Activated CD4-positive, alpha-beta T cell treated with anti-CD3 and anti-CD28 coated beads, Interleukin-2, Interleukin-6, amounts not matched to agents 100 ng/mL and 50 ng/mL, durations not matched to agents 16 hours and 8 hours (primary cell): ENCODE measurements at regions not wholly inside any gene's neighbourhood (a gene's known extent, or its start where the extent isn't known, plus 50 kb on each side); places are given as distances from the start of the nearest gene placed in this dataset.
"Not testable (repeated sequence)": the region's sequence is repeated elsewhere in the genome, so short reads cannot be mapped to it uniquely, and the experiment has no call there.

Source experiments
- DNase-seq: peaks from one replicate; pipeline ENCODE4 v3.0.0-alpha.2; 2020

DNA sequence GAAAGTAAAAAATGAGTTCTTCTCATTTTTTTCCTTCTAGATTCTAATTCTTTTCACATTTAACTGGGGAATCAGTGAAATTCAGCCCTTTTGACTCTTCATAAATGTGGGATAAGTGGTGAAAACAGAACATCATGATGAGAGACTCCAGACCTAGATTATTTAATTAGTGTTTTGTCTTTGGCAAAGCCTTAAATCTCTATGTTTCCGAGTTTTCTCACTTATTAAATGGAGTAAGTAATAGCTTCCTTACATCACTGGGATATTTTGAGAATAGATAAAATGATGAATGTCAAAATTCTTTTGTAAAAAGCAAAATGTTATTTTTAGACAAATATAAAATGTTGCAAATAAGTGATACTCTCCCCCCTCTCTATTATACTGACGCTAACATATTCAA, 468.6 kb upstream of the ARRDC3 start:
- DNase-seq = no peak

DNA sequence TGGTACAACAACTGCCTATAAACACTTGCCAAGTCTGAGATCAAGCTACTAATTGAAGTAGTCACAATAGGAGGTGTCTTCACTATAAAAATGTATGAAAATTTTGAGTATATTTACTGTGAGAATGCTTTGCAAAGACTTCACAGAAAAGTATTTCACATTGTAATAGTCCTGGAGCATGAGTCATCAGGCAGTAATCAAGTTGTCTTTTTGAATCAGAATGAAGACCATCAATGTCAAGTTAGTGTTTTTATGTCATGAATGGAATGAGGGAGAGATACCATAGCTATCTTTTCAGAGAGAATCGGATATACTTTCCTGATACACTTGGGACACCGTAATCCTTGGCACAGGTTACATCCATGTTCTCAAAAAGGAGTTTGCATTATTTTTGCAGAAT, 466.9 kb upstream of the ARRDC3 start:
- DNase-seq = no peak

DNA sequence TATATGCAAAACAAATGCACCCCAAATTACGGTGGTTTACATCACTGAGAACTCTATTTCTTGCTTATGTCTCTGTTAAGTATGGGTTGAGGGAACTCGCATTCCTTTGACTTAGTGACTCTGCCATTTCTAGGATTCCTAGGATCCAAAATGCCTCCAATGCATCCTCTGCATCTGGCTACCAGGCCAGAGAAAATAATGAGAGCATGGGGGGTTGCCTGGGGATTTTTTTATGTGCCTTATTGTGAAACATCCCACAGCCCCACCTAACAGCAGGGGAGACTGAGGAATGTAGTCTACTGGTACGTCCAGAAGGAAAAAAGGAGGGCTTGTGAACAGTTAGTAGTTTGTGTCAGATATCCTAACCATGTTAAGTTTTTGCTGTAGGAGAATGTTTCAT, 466.0 kb upstream of the ARRDC3 start:
- no peak for DNase-seq

DNA sequence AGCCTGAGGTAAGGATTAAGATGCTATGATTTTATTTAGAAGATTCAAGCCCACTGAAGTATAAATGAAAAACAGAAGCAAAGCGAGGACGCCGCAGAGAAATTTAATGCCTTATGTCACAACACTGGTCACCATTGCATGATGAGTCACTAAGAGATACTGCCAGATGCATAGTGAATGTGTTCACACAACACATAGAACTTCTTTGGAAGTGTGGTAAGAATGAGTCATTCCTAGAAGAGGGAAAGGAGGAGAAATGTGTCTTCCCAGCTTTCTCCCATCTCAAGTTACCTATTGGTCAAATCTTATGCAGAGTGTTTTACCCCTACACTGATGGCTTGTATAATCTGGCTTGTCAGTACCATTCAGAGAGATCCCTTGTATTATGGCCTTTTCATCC, 465.3 kb upstream of the ARRDC3 start:
- no peak for DNase-seq

DNA sequence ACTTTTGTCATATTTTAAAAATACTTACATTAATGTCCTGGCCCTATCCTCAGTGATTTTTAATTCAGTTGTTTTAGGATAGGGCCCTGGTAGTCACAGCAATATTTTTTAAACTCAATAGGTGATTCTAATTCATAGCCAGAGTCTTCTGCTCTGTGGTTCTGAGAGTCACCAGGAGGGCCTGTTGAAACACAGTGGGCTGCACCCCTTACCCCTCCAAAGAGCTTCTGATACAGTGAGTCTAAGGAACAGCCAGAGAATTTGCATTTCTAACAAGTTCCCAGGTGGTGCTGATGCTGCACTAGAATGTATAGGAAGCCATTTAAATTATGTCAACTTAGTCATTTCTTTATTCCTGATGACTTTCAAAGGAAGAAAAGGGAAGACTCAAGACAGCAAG, 458.3 kb upstream of the ARRDC3 start:
- DNase-seq = no peak

DNA sequence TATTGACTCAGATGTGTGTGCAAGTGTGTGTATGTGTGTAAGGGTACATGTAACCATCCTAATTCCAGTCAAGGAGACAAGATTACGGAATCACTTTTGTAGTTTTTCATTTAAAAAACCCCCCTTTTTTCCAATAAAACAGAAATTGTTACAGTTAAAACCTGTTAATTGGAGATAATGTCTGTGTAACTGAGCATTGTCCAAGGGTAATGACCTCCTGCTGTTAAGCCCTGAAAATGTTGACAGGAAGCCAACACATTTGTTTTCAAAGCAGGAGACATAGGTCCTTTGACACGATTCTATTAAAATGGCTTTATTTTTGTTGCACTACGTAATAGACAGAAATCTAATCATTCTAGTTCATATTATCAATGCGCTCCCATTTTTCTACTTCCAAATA, 457.3 kb upstream of the ARRDC3 start:
- no peak for DNase-seq

DNA sequence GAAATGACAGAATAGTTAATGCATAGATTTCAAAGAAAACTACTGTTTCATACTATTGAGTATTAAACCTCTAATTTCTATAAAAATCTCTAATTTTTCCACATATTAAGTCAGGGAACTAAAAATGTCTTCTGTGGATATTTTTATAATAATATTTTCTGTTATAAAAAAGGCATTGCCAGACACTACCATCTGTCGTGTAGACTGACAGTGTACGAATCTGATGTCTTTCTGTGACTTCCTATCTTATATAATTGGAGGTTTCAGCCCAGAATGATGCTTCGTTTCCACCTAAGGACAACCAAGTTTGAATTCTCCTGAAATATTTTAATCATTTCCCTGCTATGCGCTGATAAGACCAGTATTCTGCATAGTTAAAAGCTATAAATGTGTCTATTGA, 456.6 kb upstream of the ARRDC3 start:
- no peak for DNase-seq

DNA sequence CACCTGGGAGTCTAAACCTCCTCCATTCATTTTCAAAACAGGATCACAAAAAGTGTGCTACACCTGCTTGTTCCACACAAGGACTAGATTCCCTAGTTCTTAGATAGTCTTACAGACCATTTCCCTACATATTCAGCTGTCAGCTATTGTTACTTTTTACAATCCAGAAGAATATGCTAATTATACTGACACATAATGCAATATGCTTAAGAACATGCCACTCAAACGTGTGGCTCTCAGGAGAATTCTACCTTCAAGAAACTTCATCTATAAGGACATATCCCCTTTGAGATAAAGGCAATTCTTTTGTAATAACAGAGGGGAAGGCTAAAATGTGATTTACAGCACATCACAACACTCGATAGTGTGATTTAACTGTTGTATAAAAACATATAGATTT, 456.1 kb upstream of the ARRDC3 start:
- no peak for DNase-seq

DNA sequence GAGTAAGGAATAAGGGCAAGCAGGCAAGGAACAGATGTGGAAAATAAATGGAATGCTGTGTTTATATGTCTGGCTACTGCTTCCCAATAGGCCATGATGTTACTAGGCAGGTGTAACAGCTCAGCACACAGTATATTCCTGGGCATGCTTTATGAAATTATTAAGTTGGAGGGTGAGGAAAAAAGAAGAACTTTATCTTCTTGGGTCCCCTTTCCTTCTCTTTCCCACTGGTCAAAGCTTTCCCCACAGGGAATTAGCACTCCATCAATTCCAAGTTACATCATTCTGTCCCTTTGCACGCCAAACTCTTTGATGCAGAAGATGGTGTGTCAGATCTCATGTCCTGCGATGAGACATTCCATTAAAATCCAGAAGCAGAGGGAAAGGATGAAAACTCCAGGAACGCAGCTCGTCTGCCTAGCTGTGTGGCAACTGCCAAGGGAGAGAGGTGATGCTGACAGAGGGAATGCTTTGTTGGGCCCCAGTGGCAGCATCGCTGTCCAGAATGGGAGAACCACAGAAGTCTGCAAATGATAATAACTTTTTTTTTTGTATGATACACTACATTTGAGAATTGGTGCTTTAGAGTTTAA, 447.3 kb upstream of the ARRDC3 start:
- DNase-seq = no peak

DNA sequence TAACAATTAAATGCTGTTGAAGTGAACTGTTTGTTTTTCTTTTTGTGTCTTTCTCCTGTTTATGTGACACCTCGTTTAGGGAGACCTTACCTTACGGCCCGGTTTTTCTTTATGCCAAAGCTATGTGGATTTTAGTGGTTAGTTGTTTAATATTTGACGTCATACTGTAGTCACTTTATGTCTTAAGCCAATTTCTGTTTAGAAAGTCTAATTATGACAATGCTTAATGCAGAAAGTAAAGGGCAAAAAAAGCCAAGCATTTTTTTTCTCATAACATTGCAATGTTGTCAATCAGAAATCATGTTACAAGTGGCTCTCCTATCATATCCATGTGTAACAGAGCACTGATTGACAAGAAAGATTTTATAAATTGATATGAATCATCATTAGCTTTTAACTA, 442.5 kb upstream of the ARRDC3 start:
- DNase-seq = no peak

DNA sequence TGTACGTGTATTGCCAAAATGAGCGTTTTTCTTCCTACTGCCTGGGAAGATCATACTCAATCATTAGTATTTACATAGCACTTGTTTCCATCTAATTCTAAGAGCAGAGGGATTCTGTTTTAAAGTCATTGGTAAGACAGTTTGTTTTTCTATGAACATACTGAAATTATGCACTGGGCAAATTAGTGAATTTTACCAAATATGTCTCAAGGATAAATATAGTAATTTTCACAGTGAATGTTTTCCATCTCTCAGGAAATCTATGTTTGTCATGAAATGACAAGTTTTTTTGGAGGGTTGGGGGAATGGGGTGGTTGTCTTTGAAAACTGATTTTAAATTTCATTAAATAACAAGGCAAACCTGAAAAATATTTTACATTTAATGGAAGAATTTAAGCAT, 441.3 kb upstream of the ARRDC3 start:
- DNase-seq = no peak

DNA sequence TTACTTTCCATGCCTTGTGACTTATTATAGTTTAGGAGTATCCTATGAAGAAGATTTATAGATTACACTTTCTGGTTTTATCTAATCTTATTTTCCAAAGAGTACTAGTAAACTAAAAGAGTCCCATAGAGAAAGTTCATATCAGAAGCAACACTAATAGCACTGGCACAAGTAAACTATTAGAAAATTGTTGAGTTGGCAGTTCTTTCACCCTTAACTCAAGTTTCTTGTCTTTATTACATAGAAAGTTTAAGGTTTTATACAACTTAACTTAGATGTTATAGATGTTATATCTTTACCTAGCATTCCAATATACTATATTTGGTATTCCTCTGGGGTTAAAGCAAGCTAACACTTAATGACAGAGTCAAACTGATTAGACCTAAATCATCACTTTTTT, 437.8 kb upstream of the ARRDC3 start:
- DNase-seq = no peak

DNA sequence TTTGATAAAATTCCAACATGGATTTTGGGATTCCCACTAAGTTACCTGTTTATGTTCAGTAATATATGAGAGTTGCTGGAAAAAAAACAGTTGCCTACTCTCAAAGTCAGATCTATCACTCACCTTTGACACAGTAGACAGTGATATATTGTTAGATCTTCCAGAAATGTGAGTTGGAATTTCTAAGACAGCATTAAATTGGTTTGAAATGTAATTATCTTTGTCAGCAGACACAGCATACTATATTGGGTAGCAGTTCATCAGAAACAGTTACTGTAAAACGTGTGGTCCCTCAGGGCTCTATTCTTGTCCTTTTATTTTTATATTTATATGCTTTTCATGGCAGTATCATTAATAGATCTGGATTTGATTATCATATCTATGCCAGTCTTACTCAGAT, 433.6 kb upstream of the ARRDC3 start:
- DNase-seq = no peak

DNA sequence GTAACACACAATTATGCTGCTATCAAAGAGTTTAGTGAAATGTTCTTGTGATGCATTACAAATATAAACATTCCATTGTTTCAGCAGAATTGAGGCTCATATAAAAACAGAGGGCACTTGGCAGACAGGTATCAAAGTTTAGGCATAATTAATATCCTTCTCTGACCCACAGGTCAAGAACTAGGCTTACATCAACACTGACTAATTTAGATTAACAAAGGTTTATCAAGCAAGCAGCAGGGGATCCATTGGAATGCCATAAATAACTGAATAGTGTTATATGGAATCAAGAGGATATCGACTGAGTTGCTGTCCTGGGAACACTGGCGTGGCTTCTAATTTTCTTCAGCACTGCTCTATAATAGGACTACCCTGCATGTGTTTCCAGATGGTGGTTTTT, 414.5 kb upstream of the ARRDC3 start:
- DNase-seq = no peak

DNA sequence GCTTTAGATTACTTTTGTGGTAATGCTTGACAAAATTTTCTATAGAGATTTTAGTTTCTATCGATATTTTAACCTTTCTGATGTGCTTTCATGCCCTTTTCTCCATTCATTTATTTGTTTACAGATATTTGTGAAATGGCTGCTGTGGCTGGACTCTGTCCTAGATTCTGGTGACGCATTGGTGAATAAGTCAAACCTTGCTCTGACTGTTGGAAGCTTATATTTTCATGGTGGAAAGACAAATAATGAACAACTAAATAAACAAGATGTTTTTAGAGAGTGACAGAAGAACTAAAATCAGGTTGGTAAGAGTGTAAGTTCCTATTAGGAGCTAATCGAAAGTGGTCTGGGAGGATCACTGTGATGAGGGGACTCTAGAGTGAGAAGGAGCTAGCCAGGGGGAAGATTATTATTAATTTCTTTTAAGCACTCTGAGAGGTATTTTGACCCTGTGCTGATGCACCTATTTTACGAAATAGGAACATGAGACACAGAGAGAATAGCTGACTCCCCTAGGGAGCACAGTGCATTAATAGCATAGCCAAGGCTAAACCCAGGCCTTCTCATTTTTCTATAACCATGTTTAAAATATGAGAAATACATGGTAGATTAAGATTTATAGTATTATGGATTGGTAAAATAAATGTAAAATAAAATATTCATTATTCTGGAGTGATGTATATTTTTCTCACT, 411.9 kb upstream of the ARRDC3 start:
- DNase-seq = no peak

DNA sequence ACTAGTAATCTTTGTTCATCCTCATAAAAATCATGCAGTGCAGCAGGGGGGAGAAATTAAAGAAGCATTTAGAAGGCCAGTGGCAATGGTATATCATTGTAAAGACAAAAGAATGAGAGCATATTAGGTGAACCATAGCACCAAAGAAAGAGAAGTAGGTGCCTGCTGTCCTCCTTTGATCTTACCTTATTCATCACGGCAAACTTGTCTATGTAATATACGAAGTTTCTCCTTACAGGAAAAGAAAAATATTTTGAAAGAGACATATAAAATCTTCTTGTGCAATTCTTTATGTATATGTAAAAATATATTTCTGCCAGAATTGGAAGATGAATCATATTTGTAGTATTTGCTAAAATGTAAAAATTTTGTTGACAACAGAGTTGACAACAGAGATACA, 411.3 kb upstream of the ARRDC3 start:
- no peak for DNase-seq

DNA sequence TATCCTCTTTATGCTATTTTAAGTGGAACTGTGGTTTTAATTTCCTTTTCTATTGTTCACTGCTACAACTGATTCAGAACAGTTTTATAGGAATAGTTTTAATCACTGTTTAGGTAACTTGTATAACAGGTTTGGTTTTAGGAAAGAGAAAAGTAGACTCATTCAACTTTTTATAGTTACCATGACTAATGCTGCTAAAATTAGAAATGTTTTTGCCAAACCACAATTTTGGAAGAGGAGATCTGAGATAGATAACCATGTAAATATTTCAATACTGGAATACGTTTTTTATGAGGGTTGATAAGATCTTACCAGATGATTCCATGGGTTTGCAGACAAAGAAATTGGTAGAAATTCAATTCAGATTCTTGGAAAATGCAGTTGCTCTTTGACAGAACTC, 404.6 kb upstream of the ARRDC3 start:
- no peak for DNase-seq

DNA sequence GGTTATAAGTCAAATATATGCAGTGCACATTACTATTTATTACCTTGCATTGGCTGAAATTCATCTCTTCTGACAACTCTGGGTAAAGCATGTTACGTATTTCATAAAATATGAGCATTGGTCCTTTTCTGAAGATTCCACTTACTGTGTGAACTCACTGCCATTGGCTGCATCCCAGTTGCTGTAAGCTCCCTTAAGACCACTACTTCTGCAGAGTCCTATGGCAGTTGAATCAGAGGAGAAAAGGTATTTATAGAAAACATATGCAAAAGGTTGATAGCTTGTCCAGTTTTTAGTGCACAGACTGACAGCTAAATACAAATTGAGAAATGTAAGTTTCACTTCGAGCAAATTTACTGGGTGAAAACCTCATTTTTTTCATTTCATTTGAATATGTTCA, 394.6 kb upstream of the ARRDC3 start:
- no peak for DNase-seq

DNA sequence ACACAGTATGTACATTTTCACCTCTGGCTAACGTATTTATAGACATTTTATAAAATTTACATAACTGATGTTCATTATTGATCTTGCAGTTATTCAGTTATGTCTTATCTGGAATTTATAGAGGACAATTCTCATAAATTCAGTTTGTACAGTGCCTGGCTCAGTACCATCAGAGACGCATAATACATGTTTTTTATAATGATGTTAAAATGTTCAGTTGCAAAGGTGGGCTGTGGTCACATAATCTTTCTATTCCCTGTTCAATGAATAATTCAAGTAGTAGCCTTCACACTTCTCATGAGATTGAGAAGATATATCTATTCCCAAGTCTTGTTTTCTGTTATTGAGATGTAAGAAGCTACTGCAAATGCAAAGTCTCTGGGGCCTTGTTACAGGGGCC, 393.1 kb upstream of the ARRDC3 start:
- DNase-seq = no peak

DNA sequence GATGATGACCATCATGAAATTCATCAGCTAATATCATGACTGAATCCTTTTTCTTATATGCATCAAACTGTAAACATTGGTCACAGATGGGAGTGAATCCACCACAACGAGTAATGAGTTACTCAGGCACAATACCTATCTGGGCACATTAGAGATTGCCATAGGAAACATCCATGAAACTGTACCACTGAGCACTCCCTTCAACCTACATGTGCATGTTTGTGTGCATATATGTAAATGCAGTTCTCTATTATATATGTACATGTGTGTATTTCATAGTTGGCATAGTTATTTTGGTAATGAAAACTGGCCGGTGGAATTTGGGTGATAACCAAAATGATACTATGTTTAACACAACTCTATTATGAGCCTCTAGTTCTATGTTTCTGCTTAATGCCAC, 387.3 kb upstream of the ARRDC3 start:
- no peak for DNase-seq

DNA sequence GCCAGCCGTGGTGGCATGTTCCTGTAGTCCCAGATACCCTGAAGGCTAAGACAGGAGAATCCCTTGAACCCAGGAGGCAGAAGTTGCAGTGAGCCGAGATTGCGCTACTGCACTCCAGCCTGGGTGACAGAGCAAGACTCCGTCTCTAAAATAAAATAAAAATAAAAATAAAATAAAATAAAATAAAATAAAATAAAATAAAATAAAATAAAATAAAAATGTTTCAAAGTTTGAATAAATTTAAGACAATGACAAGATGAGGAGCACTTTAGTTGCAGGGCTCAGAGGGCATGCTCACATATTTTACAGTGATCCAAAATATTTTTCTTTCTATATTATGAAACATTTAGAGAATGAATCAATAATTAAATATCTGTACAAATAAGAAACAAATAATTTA, 374.3 kb upstream of the ARRDC3 start:
- not testable (repeated sequence) for DNase-seq

DNA sequence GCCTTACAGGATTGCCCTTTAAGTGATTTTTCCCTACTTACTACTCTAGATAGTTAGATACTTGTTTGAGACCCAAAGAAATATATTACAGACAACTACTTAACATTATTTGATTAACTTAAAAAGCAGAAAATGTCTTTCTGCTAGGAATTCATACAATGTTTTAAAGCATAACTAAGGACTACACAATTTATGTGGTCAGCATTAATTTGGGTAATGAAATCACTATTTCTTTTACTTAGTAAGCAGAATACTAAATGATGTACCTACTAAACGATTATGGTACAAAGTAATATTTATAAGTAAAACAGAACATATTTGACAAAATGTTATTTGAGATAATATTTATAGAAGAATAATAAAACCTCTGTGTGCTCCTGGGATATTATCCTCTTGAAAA, 371.9 kb upstream of the ARRDC3 start:
- no peak for DNase-seq

DNA sequence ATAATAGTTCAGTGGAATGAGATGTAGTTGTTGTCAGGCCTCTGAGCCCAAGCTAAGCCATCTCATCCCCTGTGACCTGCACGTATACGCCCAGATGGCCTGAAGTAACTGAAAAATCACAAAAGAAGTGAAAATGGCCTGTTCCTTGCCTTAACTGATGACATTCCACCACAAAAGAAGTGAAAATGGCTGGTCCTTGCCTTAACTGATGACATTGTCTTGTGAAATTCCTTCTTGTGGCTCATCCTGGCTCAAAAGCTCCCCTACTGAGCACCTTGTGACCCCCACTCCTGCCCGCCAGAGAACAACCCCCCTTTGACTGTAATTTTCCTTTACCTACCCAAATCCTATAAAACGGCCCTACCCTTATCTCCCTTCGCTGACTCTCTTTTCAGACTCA, 361.4 kb upstream of the ARRDC3 start:
- DNase-seq = not testable (repeated sequence)

DNA sequence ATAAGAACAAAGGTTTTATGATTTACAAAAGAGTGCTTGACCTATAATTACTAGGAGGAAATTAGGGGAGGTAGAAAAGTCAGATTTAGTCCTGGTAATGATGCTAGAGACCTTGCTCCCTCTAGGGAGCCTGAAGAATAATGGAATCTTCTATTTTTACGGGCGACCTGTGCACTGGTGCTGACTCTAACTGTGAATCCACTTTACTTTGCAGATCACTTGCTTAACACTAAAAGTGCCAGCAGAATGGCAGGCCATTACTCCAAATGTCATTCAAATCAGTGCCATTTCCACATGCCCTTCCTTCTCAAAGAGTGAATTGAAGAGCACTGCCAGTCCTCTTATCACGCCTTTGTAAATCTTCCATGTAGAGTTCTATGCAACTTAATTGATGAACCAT, 359.4 kb upstream of the ARRDC3 start:
- DNase-seq = no peak

DNA sequence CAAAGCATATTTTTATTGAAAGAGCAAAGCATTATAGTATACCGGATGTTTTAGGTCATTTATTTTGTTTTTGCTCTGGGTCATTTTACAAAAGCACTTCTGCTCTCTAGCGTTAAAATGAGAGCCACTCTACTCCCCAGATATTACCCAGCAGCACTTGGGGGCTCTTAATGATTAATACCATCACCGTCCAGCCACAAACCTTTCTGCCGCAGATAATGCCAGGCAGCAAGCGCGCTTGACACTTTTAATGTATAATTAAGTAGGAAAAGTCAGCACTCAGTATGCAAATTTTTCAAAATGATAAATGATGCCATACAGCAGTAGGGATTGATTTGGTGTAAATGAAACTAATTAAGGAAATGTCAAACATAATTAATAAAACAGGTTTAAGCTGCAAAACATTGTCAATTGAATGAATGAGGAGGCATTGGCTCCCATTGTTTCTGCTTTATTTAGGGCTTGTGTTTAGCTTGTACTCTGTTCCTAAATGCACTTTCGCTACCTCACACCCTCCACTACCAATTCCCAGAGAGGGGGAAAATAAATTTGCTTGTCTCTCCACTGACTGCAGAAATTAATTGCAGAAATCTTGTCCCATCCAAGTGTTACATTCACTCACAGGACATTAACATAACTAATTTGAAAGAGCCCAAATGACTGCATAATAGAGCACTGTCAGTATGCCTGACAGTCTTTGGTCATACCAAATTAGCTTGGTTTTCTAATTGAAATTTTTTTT, 358.8 kb upstream of the ARRDC3 start:
- no peak for DNase-seq
